ENCODE measurements at regions not wholly inside any gene's neighbourhood (a gene's known extent, or its start where the extent isn't known, plus 50 kb on each side); places are given as distances from the start of the nearest gene placed in this dataset.

DNA sequence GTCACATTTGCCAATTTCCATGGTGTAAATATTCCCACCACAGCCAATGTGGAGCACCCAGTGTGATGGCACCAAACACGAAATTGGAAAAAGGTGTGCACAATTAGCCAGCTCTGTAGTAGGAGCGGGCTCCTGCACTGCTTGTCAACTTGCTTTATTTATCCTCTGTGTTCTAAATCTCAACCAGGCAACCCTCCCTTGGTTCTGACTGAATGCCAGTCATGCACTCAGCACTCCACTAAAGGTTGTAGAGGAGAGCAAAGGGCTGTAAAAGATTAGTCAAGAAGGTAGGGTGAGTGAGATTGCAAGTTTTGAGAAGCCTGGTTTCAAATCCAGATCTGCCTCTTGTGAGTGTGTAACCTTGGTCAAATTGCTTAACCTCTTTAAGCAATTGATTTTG is 71.5 kb upstream of the EGR2 start:
- H3K36me3 ChIP-seq: no peaks in the 10 kb centered on the region
- WGBS, 2 donors (ENCODE audit: low coverage in 1 of 2): 100% methylated on average over 2 of the region's 2 CpGs; no CpG with 5 or more reads in 1 of the 2 donors
- no peak overlapping the region for H3K4me3 ChIP-seq
- H3K4me1 ChIP-seq: no peaks in the 10 kb centered on the region
- H3K27me3 ChIP-seq: peaks cover 13% of the 10 kb centered on the region
- H3K27ac ChIP-seq: no peak overlapping the region
- H3K9me3 ChIP-seq: peaks cover 0 to 6% (median 0%) of the 10 kb centered on the region in 3 donors
- ATAC-seq: no peak
- TF ChIP-seq, protein P1, sequence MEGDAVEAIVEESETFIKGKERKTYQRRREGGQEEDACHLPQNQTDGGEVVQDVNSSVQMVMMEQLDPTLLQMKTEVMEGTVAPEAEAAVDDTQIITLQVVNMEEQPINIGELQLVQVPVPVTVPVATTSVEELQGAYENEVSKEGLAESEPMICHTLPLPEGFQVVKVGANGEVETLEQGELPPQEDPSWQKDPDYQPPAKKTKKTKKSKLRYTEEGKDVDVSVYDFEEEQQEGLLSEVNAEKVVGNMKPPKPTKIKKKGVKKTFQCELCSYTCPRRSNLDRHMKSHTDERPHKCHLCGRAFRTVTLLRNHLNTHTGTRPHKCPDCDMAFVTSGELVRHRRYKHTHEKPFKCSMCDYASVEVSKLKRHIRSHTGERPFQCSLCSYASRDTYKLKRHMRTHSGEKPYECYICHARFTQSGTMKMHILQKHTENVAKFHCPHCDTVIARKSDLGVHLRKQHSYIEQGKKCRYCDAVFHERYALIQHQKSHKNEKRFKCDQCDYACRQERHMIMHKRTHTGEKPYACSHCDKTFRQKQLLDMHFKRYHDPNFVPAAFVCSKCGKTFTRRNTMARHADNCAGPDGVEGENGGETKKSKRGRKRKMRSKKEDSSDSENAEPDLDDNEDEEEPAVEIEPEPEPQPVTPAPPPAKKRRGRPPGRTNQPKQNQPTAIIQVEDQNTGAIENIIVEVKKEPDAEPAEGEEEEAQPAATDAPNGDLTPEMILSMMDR (IDR thresholded peaks at IDR 0.05): no peak
- no peak for TF ChIP-seq POLR2A (IDR thresholded peaks at IDR 0.05)
- no peak for TF ChIP-seq POLR2AphosphoS5 (IDR thresholded peaks at IDR 0.05)
- no peak for TF ChIP-seq EP300 (IDR thresholded peaks at IDR 0.05)

DNA sequence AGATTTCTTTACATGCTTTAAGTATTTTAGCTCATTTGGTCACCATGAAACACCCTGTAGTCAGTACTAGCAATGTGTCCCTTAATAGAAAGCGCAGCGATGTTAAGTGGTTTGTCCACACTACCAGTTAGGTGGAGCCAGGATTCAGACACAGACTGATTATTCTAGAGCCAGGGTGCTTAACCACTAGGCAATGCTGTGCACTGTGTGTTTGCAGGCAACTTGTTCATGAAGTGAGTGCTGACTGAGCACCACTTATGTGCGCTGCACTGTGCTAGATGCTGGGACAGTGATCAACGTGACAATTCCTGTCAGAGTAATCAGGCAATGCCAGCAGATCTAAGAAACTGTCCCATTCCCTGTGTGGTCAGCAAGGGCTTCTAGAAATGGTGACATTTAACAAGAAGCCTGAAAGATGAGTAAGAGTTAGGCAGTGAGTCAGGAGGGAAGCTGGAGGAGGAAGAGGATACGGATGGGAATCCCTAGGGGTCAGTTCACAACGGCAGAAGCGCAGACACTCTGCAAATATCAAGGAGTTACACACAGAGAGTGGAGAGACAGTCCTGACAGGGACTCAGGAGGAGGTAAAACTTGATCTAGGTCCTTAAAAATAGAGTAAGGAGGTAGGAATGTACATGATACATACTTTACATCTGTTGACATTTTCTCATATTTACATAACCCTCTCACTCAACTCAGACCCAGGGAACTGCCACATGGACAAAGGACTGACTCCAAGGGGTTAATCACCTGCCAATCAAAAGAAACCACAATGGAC is 69.7 kb upstream of the EGR2 start:
- peaks cover 0 to 6% (median 0%) of the 10 kb centered on the region in 3 donors for H3K9me3 ChIP-seq
- H3K36me3 ChIP-seq: no peaks in the 10 kb centered on the region
- H3K4me1 ChIP-seq: no peaks in the 10 kb centered on the region
- no peak overlapping the region for H3K27ac ChIP-seq
- 28 to 69% methylated on average over 3 to 6 of the region's 7 CpGs for WGBS, 2 donors (ENCODE audit: low coverage in 1 of 2)
- H3K4me3 ChIP-seq: no peak overlapping the region
- peaks cover 16% of the 10 kb centered on the region for H3K27me3 ChIP-seq
- TF ChIP-seq POLR2AphosphoS5 (IDR thresholded peaks at IDR 0.05) (no peak), POLR2A (IDR thresholded peaks at IDR 0.05) (no peak), EP300 (IDR thresholded peaks at IDR 0.05) (no peak)
- TF ChIP-seq, protein P1 (IDR thresholded peaks at IDR 0.05): no peak
- no peak for ATAC-seq

DNA sequence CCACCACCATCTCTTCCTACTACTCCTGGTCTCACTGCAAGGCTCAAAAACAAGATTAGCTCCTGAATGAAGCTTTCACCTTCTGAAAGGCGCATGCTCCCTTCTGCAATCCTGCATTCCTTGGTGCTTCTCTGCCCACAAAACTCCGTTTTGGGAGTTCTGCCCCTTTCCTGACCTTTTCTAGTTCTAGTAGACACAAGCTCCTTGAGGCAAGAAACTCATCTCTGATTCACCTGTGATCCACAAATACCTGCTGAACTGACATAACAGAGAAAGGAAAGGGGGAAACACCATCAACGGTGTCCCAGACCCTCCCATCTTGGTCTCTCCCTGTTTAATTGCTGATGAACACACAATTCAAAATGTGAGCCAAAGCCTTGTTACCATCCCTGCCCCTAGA is 64.0 kb upstream of the EGR2 start:
- Histone ChIP-seq H3K27me3 (peaks cover 38% of the 10 kb centered on the region), H3K27ac (no peak overlapping the region), H3K36me3 (no peaks in the 10 kb centered on the region), H3K9me3 (no peaks in the 10 kb centered on the region), H3K4me3 (no peak overlapping the region), H3K4me1 (no peaks in the 10 kb centered on the region)
- 74 to 93% methylated on average over 3 of the region's 3 CpGs for WGBS, 2 donors (ENCODE audit: low coverage in 1 of 2)
- TF ChIP-seq, protein P1 (IDR thresholded peaks at IDR 0.05): no peak
- TF ChIP-seq POLR2AphosphoS5 (IDR thresholded peaks at IDR 0.05) (no peak), POLR2A (IDR thresholded peaks at IDR 0.05) (no peak)
- ATAC-seq: no peak

DNA sequence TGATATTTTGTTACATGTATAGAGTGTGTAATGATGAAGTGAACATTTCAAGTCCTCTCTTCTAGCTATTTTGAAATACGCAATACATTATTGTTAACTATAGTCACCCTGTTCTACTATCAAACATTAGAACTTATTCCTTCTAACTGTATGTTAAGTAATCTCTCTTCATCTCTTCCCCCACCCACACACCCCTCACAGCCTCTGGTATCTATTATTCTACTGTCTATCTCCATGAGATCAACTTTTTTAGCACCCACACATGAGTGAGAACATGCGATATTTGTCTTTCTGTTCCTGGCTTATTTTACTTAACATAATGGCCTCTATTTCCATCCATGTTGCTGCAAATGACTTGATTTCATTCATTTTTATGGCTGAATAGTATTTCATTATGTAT is 57.7 kb upstream of the EGR2 start:
- WGBS, 2 donors (ENCODE audit: low coverage in 1 of 2): 79 to 100% methylated on average over 2 of the region's 2 CpGs
- Histone ChIP-seq H3K36me3 (no peaks in the 10 kb centered on the region), H3K27ac (no peak overlapping the region), H3K27me3 (peaks cover 19% of the 10 kb centered on the region), H3K9me3 (no peaks in the 10 kb centered on the region), H3K4me3 (no peak overlapping the region), H3K4me1 (no peaks in the 10 kb centered on the region)
- no peak for TF ChIP-seq POLR2A (IDR thresholded peaks at IDR 0.05)
- TF ChIP-seq, protein P1 (IDR thresholded peaks at IDR 0.05): no peak
- no peak for TF ChIP-seq EP300 (IDR thresholded peaks at IDR 0.05)
- no peak for TF ChIP-seq POLR2AphosphoS5 (IDR thresholded peaks at IDR 0.05)
- no peak for ATAC-seq

- H3K27ac ChIP-seq: no peak overlapping the region
- H3K36me3 ChIP-seq: no peaks in the 10 kb centered on the region
- ATAC-seq: no peak
- WGBS, 2 donors (ENCODE audit: low coverage in 1 of 2): 72 to 81% methylated on average over 5 to 7 of the region's 7 CpGs
- no peaks in the 10 kb centered on the region for H3K4me1 ChIP-seq
- H3K27me3 ChIP-seq: peaks cover 4% of the 10 kb centered on the region
- no peaks in the 10 kb centered on the region for H3K9me3 ChIP-seq
- TF ChIP-seq POLR2AphosphoS5 (IDR thresholded peaks at IDR 0.05) (no peak), EP300 (IDR thresholded peaks at IDR 0.05) (no peak), POLR2A (IDR thresholded peaks at IDR 0.05) (no peak)
- TF ChIP-seq, protein P1 (IDR thresholded peaks at IDR 0.05): no peak
- no peak overlapping the region for H3K4me3 ChIP-seq
Measured at GRCh38 chr10:62870866-62871265, 54.7 kb upstream of the EGR2 start.

Measured in gastroesophageal sphincter (tissue), 4 donors.